HAP-1 (cell line): ENCODE measurements at regions not wholly inside any gene's neighbourhood (a gene's known extent, or its start where the extent isn't known, plus 50 kb on each side); places are given as distances from the start of the nearest gene placed in this dataset.

Source experiments
- DNase-seq, 2 experiments: peaks; one replicate each; pipeline ENCODE4 v3.0.0-alpha.2; 2016 to 2020; ENCODE audit warnings: low spot score in 2 of 2
- H3K27me3 ChIP-seq: fragments of 250-450 bp; sonication (Bioruptor Pico); 2 replicates; pipeline ENCODE4 v1.5.1; 2020; ENCODE audit warnings: low read depth, mild to moderate bottlenecking, moderate library complexity
- H3K36me3 ChIP-seq: fragments of 250-450 bp; sonication (Bioruptor Pico); replicated peaks from 2 replicates; pipeline ENCODE4 v1.5.1; 2020; ENCODE audit warnings: mild to moderate bottlenecking
- H3K4me1 ChIP-seq: fragments of 250-450 bp; sonication (Bioruptor Pico); 2 replicates; pipeline ENCODE4 v1.5.1; 2020; ENCODE audit warnings: mild to moderate bottlenecking
- H3K4me3 ChIP-seq: fragments of 250-450 bp; sonication (Bioruptor Pico); 2 replicates; pipeline ENCODE4 v1.5.1; 2020; ENCODE audit warnings: mild to moderate bottlenecking, moderate library complexity
- H3K9me3 ChIP-seq: fragments of 250-450 bp; sonication (Bioruptor Pico); 2 replicates; pipeline ENCODE4 v1.5.1; 2020; ENCODE audit warnings: mild to moderate bottlenecking, moderate library complexity
- in situ Hi-C: fragments of 300-500 bp; cut with MboI; formaldehyde crosslinking; loops from 3 replicates; pipeline ENCODE4 v1.14.3; 2020; ENCODE audit warnings: low sequenced_read_pairs, inconsistent platforms, mixed read lengths

DNA sequence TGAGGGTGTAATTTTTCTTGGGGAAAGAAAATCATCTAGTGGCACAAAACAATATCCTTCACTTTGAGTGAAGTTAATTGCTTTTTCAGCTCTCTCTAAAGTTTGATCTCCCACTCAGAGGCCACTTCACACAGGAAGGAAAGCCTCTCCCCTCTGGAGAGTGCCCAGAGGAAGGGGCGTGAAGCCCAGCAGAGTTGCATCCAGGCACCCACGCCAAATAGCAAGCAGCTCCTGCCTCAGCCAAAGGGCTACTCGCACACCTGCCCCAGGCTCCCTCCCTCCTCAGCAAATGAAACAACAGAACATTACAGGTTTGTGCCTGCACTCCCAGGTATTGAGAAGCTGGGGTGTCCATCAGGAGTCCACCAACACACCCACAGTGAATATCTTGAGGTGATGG lies 183.0 kb upstream of the RPL38 start:
- Histone ChIP-seq H3K27me3 (no peaks in the 10 kb centered on the region), H3K9me3 (no peaks in the 10 kb centered on the region), H3K4me1 (no peaks in the 10 kb centered on the region), H3K36me3 (no peaks in the 10 kb centered on the region), H3K4me3 (no peak overlapping the region)
- in situ Hi-C loops: no loop called here
- no peak for DNase-seq

DNA sequence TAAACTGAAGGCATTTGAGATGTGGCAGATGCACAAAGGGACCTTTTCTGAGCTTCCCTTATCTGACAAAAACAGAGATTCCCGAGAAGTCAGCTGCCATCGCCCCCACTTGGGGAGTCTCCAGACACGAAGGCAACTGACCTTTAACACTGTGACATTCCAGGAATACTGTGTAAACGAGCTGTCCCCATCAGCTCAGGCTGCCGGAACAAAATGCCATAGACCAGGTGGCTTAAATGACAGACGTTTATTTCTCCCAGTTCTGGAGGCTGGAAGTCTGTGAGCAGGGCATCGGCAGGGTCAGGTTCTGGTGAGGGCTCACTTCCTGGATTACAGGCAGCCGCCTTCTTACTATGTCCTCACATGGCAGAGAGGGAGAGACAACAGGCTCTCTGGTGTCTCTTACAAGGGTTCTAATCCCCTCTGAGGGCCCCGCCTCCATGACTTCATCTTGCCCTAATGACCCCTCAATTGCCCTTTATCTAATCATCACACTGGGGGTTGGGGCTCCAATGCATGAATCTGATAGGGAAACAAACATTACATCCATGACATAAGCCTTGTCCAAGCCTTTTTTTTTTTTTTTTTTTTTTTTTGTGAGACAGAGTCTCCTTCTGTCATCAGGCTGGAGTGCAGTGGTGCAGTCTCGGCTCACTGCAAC lies 178.5 kb upstream of the RPL38 start:
- Histone ChIP-seq H3K4me1 (no peaks in the 10 kb centered on the region), H3K4me3 (no peak overlapping the region), H3K9me3 (no peaks in the 10 kb centered on the region), H3K27me3 (no peaks in the 10 kb centered on the region), H3K36me3 (no peaks in the 10 kb centered on the region)
- DNase-seq: no peak
- in situ Hi-C loops: no loop called here

DNA sequence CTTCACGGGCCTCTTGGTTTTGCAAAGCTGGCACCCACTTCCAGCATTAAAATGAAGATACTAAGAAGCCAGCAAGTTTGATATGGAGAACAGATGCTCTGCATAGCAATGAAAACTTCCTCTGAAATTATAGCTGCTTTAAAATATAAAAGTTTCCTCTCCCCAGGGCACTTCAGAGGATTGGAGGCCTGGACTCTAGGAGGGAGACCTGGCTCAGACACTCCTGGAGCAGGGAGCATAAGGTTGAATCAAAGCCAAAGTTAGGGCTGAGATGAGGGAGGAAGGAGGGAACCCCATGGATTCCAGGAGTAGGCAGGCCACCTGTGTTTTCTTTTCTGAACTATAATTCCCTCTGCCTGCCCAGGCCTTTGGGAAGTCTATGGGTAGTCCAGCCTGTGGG lies 176.0 kb upstream of the RPL38 start:
- Histone ChIP-seq H3K36me3 (no peaks in the 10 kb centered on the region), H3K27me3 (no peaks in the 10 kb centered on the region), H3K4me3 (no peak overlapping the region), H3K4me1 (no peaks in the 10 kb centered on the region), H3K9me3 (no peaks in the 10 kb centered on the region)
- in situ Hi-C loops: no loop called here
- no peak for DNase-seq

DNA sequence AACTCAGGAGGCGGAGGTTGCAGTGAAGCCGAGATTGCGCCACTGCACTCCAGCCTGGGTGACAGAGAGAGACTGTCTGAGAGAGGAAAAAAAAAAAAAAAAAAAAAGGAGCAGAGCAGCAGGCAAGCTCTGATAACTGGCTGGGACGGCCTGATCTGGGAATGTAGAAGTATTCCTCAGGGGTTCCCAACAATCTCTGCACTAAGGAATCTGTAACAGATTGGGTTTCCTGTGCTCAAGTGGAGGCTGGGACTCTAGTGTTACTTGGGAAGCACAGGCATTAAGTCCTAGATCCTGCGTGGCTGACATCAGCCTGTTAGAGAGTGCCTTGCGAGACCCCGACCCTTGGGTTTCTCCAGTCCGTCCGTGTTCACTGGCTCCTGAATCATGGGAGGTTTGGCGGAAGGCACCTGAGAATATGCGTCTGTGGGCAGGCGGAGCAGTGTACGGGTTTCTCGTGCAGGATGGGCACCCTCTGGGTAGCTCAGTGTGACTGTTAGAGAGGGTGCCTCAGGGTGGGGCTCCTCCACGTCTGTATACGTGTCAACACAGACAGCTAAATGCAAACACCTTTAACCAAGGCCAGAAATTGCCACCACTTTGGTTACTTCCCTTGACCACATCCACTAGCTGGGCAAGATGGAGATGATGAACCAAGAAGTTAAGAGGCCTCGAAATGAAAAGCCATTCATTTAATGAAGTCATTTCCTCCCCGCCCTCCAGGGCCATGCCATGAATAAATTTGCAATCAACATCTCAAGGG lies 174.9 kb upstream of the RPL38 start:
- Histone ChIP-seq H3K4me3 (no peak overlapping the region), H3K9me3 (no peaks in the 10 kb centered on the region), H3K4me1 (no peaks in the 10 kb centered on the region), H3K36me3 (no peaks in the 10 kb centered on the region), H3K27me3 (peaks cover under 1% of the 10 kb centered on the region; the same call in 1 of the 2 replicates)
- in situ Hi-C loops: no loop called here
- no peak for DNase-seq

DNA sequence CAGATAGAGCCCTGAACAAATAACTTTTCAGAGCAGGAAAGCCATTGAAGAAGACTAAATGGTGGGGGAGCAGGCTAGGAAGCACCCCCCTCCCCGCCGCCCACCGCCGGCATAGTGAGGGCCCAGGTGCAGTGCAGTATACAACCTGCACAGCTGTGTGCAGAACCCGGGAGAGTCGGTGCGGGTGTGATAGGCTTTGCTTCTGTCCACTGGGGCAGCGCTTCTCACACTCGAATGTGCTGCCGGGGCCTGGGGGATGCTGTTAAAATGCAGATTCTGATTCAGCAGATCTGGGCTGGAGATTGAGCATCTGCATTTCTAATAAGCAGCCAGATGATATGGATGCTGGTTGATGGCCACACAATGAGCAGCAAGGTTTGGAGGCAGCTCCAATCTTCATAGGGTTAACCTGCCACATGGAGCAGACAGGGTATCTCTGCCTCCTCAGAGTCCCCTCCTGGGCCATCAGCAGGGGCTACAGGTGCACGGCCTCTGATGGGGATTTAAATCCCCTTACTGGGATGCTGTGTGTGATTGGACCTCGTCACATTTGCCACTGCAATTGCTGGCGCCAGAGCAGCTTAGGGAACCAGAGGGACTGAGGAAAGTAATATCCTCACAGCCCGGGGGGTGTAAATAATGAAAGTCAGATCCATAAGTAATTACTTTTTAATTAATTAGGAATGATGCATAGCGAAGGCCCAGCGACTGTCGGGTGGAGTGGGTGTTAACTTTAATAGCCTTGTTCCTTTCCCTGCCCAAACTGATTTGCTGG lies 172.0 kb upstream of the RPL38 start:
- Histone ChIP-seq H3K36me3 (no peaks in the 10 kb centered on the region), H3K4me3 (no peak overlapping the region), H3K4me1 (no peaks in the 10 kb centered on the region), H3K27me3 (peaks cover 3% of the 10 kb centered on the region; the same call in 1 of the 2 replicates), H3K9me3 (no peaks in the 10 kb centered on the region)
- DNase-seq: no peak
- in situ Hi-C loops: no loop called here

DNA sequence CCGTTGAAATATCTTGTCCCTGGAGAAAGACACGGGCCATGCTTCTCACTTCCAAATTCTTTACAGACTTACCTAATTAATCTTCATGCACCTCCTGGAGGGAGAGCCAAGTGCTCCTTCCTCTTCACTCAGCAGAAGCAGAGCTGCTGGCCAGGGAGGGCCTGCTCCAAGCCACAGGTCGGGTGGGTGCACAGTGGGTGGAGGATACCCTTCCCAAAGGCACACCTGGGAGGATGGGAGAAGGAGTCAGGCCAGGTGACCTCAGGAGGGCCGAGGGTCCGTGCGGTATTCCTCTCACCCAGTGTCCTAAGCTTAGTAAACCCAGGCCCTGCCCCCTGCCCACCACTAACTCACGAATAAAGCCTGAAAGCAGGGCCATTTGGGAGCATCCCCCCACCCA lies 171.3 kb upstream of the RPL38 start:
- no peaks in the 10 kb centered on the region for H3K4me1 ChIP-seq
- H3K9me3 ChIP-seq: no peaks in the 10 kb centered on the region
- H3K4me3 ChIP-seq: no peak overlapping the region
- no peak for DNase-seq
- peaks cover 3% of the 10 kb centered on the region; the same call in 1 of the 2 replicates for H3K27me3 ChIP-seq
- no peaks in the 10 kb centered on the region for H3K36me3 ChIP-seq
- in situ Hi-C loops: no loop called here

DNA sequence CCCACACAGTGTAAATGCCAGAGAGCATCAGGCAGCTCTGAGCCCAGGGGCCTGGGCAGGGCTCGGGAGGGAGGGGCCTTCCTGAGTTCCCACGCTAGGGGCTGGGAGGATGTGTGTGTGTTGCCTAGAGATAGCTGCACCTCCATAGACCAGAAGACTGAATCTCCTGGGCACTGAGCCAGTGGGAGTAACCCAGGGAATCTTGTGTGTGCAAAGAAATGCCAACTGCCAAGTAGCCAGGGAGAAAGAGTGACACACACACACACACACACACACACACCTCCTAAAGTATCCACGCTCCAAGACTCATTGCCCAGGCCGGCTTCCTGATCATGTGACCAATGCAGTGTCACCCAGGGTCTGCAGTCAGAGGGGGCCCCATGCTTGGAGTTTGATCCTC lies 166.2 kb upstream of the RPL38 start:
- H3K9me3 ChIP-seq: no peaks in the 10 kb centered on the region
- DNase-seq: no peak
- no peaks in the 10 kb centered on the region for H3K4me1 ChIP-seq
- no peaks in the 10 kb centered on the region for H3K36me3 ChIP-seq
- H3K27me3 ChIP-seq: peaks cover 3% of the 10 kb centered on the region; the same call in 1 of the 2 replicates
- H3K4me3 ChIP-seq: no peak overlapping the region
- in situ Hi-C loops: no loop called here

DNA sequence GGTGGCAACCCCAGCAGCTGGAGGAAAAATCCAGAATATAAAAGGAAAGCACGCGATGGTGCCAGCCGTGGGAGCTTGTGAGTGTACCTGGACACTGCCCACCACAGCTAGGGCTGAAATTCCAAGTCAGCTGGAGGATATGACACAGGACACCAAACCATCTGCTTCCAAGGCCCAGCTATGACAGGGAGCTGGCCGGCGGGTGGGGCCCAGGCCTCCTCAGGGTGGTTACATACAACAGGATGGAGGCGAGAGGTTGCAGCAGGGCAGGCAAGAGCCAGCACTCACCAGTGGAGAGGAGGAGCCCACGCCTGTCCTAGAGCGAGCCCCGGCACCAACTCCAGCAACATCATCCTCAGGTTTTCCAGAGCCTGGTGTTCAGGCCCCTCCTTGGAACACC lies 163.2 kb upstream of the RPL38 start:
- no peaks in the 10 kb centered on the region for H3K9me3 ChIP-seq
- H3K4me3 ChIP-seq: no peak overlapping the region
- H3K36me3 ChIP-seq: no peaks in the 10 kb centered on the region
- no peaks in the 10 kb centered on the region for H3K4me1 ChIP-seq
- no peaks in the 10 kb centered on the region for H3K27me3 ChIP-seq
- no peak for DNase-seq
- in situ Hi-C loops: no loop called here

DNA sequence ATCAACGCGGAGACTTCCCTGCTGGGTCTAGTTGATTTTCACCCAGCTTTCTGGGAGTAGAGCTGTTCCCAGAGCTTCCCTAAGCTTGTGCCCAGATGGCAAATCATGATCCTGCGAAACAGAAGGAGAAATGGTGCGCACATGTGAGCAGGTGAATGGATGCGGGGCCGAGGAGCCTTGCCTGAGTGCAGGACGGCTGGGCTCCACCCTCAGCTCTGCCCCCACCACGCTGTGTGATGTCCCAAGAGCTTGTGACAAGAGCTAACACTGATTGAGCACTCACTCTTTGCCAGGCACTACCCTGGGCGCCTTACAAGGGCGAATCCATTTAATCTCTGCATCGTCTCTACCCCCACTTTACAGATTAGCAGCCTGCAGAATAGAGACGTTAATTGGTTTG lies 162.7 kb upstream of the RPL38 start:
- Histone ChIP-seq H3K4me3 (no peak overlapping the region), H3K4me1 (no peaks in the 10 kb centered on the region), H3K36me3 (no peaks in the 10 kb centered on the region), H3K27me3 (no peaks in the 10 kb centered on the region), H3K9me3 (no peaks in the 10 kb centered on the region)
- no peak for DNase-seq
- in situ Hi-C loops: no loop called here

DNA sequence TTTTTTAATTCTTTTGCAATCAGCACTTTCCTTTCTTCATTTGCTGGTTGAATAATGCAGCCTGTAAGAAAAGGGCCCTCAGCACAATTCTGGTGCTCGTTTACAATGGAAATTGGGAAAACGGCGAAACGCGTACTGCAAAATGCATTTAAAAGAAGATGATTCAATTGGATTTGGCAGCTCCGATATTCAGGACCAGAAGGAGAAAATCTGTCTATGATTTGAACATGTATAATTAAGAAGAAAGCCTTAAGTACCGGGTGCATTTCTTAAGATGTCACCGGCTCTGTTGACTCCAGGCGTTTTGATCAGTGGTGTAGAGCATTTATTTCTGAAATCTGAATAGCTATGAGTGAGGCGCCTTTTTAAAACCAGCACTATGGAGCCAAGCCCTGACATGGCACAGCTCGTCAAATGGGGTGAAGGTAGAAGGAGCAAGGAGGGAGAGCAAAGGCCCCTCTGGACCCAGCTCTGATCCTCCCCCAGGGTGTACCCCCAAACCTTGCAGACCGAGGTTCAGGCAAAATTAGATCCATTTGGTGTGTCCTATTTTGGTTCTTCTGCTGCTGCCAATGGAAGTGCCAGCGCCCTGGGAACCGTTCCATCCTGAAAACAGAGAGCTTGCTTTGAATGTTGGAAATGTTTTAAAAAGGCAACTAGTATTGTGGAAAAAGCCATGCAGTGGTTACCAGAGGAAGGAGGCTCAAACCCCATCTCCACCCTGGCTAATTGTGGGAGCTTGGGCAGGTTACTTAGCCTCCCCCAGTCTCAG lies 161.4 kb upstream of the RPL38 start:
- no peak for DNase-seq
- in situ Hi-C loops: no loop called here
- Histone ChIP-seq H3K4me3 (no peak overlapping the region), H3K4me1 (no peaks in the 10 kb centered on the region), H3K9me3 (no peaks in the 10 kb centered on the region), H3K36me3 (no peaks in the 10 kb centered on the region), H3K27me3 (no peaks in the 10 kb centered on the region)

DNA sequence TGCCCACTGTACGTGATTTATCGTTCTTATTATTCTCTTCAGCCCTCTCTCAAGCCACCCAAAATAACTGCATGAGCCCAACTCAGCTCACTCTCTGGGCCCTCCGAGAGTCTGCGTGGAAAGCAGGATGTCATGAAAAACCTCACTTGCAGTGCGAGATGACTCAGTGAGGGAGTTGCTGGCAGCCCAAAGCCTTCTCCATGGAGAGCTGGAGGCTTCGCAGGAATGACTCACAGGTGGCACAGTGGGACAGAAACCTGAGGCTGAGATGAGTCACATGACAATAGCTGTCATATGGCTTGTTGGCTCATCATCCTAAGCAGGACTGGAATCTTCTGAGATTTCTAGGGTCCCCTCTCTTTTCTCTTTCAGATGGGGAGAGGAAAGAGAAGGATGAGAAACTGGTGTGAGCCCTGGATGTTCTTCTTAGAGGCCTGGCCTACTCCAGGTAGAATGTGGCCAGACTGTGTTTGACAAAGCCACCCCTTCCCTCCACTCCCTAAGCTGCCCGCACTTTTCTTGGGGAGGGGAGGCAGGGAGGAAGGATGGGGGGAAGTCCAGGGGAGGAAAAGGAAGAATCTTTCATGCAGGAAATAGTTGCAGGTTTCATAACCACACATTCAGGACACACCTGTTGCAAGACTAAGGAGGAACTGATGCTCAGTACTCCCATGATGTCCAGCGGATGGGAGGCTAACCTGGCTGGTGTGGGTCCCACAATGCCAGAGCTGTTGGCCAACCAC lies 160.6 kb upstream of the RPL38 start:
- Histone ChIP-seq H3K9me3 (no peaks in the 10 kb centered on the region), H3K4me1 (no peaks in the 10 kb centered on the region), H3K27me3 (no peaks in the 10 kb centered on the region), H3K4me3 (no peak overlapping the region), H3K36me3 (no peaks in the 10 kb centered on the region)
- no peak for DNase-seq
- in situ Hi-C loops: no loop called here

DNA sequence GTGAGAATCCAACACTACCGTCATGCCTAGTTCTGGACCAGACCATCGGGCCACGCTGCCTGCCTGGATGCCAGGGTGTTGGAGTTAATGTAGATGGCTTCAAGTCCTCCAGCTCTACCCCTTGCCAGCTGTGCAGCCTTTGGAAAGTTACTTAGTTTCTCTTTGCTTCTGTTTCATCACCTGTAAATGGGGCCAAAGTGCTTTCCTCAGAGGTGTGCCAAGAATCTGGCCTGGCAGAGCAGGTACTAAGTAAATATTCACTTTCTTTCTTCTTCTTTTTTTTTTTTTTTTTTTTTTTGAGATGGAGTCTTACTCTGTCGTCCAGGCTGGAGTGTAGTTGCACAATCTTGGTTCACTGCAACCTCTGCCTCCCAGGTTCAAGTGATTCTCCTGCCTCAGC lies 159.5 kb upstream of the RPL38 start:
- no peak overlapping the region for H3K4me3 ChIP-seq
- no peaks in the 10 kb centered on the region for H3K9me3 ChIP-seq
- no peaks in the 10 kb centered on the region for H3K4me1 ChIP-seq
- no peaks in the 10 kb centered on the region; the same call in 1 of the 2 replicates for H3K27me3 ChIP-seq
- no peaks in the 10 kb centered on the region for H3K36me3 ChIP-seq
- DNase-seq: no peak
- in situ Hi-C loops: no loop called here
